Loucy (cell line): ENCODE measurements at regions not wholly inside any gene's neighbourhood (a gene's known extent, or its start where the extent isn't known, plus 50 kb on each side); places are given as distances from the start of the nearest gene placed in this dataset.

Experiments used
- H2AFZ ChIP-seq: fragments of 200-600 bp; sonication (generic); 2 replicates; pipeline ENCODE4 v1.6.0; 2016; ENCODE audit warnings: antibody characterized with exemption, mild to moderate bottlenecking, low read length, moderate library complexity
- H3F3A ChIP-seq: fragments of 200-600 bp; 2 replicates; pipeline ENCODE4 v1.6.0; 2016; ENCODE audit warnings: antibody characterized with exemption, low read depth, mild to moderate bottlenecking
- H3K27me3 ChIP-seq: fragments of 200-600 bp; sonication (generic); 2 replicates; pipeline ENCODE4 v1.6.1; 2014; ENCODE audit warnings: low read length, mild to moderate bottlenecking; ENCODE audit not compliant: insufficient read depth, poor library complexity, severe bottlenecking
- H3K36me3 ChIP-seq: fragments of 200-600 bp; sonication (generic); 2 replicates; pipeline ENCODE4 v1.6.1; 2016; ENCODE audit warnings: low read length; ENCODE audit not compliant: insufficient read depth
- H3K4me1 ChIP-seq: fragments of 200-600 bp; sonication (generic); 2 replicates; pipeline ENCODE4 v1.5.1; 2014; ENCODE audit warnings: low read length, mild to moderate bottlenecking; ENCODE audit not compliant: insufficient read depth, poor library complexity, severe bottlenecking
- H3K4me2 ChIP-seq: fragments of 200-600 bp; sonication (generic); 2 replicates; pipeline ENCODE4 v1.6.0; 2014; ENCODE audit warnings: antibody characterized with exemption, low read length, low read depth, mild to moderate bottlenecking; ENCODE audit not compliant: poor library complexity, severe bottlenecking
- H3K4me3 ChIP-seq: fragments of 200-600 bp; sonication (generic); 2 replicates; pipeline ENCODE4 v1.5.1; 2014; ENCODE audit warnings: low read length, mild to moderate bottlenecking, mixed read lengths; ENCODE audit not compliant: poor library complexity, severe bottlenecking
- H3K79me2 ChIP-seq: fragments of 200-600 bp; sonication (generic); 2 replicates; pipeline ENCODE4 v1.6.1; 2014; ENCODE audit warnings: low read length; ENCODE audit not compliant: insufficient read depth
- H3K9ac ChIP-seq: fragments of 200-600 bp; sonication (generic); 2 replicates; pipeline ENCODE4 v1.6.0; 2014; ENCODE audit warnings: mild to moderate bottlenecking, low read depth, low read length, moderate library complexity; ENCODE audit not compliant: poor library complexity, severe bottlenecking
- H3K9me2 ChIP-seq: fragments of 200-600 bp; sonication (generic); replicated peaks from 2 replicates; pipeline ENCODE4 v1.6.1; 2016; ENCODE audit warnings: low read depth, low read length, mixed read lengths
- H3K9me3 ChIP-seq: fragments of 200-600 bp; sonication (generic); 2 replicates; pipeline ENCODE4 v1.6.1; 2014; ENCODE audit warnings: mild to moderate bottlenecking, antibody characterized with exemption, low read length, low read depth; ENCODE audit not compliant: insufficient read depth
- H4K20me1 ChIP-seq: fragments of 200-600 bp; sonication (generic); 2 replicates; pipeline ENCODE4 v1.6.0; 2014; ENCODE audit warnings: antibody characterized with exemption, low read length, mild to moderate bottlenecking; ENCODE audit not compliant: insufficient read depth, poor library complexity, severe bottlenecking
- CTCF ChIP-seq: fragments of 200-600 bp; sonication (generic); conservative IDR thresholded peaks from 2 replicates; pipeline ENCODE4 v1.5.1; 2014; ENCODE audit warnings: mild to moderate bottlenecking, antibody characterized with exemption, low read length
- EZH2phosphoT487 ChIP-seq: fragments of 200-600 bp; IDR thresholded peaks from 2 replicates; pipeline ENCODE4 v1.6.1; 2018; ENCODE audit warnings: antibody characterized with exemption, mild to moderate bottlenecking, moderate library complexity, borderline replicate concordance

- Histone ChIP-seq H3K36me3 (no peaks in the 10 kb centered on the region), H3K4me3 (no peak overlapping the region), H3K4me2 (no peak overlapping the region), H2AFZ (no peak overlapping the region), H3K79me2 (no peaks in the 10 kb centered on the region), H3K27me3 (no peaks in the 10 kb centered on the region), H3F3A (no peaks in the 10 kb centered on the region), H3K9me2 (no peaks in the 10 kb centered on the region), H3K9ac (no peak overlapping the region), H4K20me1 (no peaks in the 10 kb centered on the region), H3K4me1 (no peaks in the 10 kb centered on the region), H3K9me3 (no peaks in the 10 kb centered on the region)
- no peak for TF ChIP-seq EZH2phosphoT487
- TF ChIP-seq CTCF: no peak
These were observed 70.6 kb upstream of the SLC24A4 start for GRCh38 chr14:92252323-92252722.

GRCh38 chr14:92253381-92253894, 69.5 kb upstream of the SLC24A4 start:
- TF ChIP-seq CTCF (no peak), EZH2phosphoT487 (no peak)
- Histone ChIP-seq H3K9me2 (no peaks in the 10 kb centered on the region), H2AFZ (no peak overlapping the region), H3K27me3 (no peaks in the 10 kb centered on the region), H3K9me3 (no peaks in the 10 kb centered on the region), H3K9ac (no peak overlapping the region), H4K20me1 (no peaks in the 10 kb centered on the region), H3K4me3 (no peak overlapping the region), H3K4me1 (no peaks in the 10 kb centered on the region), H3K79me2 (no peaks in the 10 kb centered on the region), H3K4me2 (no peak overlapping the region), H3K36me3 (no peaks in the 10 kb centered on the region), H3F3A (no peaks in the 10 kb centered on the region)

- Histone ChIP-seq H3K4me3 (no peak overlapping the region), H3K27me3 (no peaks in the 10 kb centered on the region), H3K9me3 (no peaks in the 10 kb centered on the region), H4K20me1 (no peaks in the 10 kb centered on the region), H3K79me2 (no peaks in the 10 kb centered on the region), H3K4me1 (peaks cover 3% of the 10 kb centered on the region), H3K36me3 (no peaks in the 10 kb centered on the region), H3F3A (no peaks in the 10 kb centered on the region), H3K4me2 (no peak overlapping the region), H3K9me2 (no peaks in the 10 kb centered on the region), H2AFZ (no peak overlapping the region), H3K9ac (no peak overlapping the region)
- TF ChIP-seq CTCF (no peak), EZH2phosphoT487 (no peak)
These were observed 68.2 kb upstream of the SLC24A4 start for GRCh38 chr14:92254786-92255185.
